ENCODE measurements at regions not wholly inside any gene's neighbourhood (a gene's known extent, or its start where the extent isn't known, plus 50 kb on each side); places are given as distances from the start of the nearest gene placed in this dataset.
"Not testable (repeated sequence)": the region's sequence is repeated elsewhere in the genome, so short reads cannot be mapped to it uniquely, and the experiment has no call there.

GRCh38 chr15:96162322-96162721, 168.2 kb upstream of the NR2F2 start:
- Mint-ChIP-seq H3K9me3 (peaks cover 0 to 4% (median 0%) of the 10 kb centered on the region in 8 donors), H3K36me3 (no peaks in the 10 kb centered on the region), H3K27ac (no peak overlapping the region), H3K27me3 (no peaks in the 10 kb centered on the region), H3K4me1 (no peaks in the 10 kb centered on the region), H3K4me3 (no peak overlapping the region)
- Histone ChIP-seq H3K9me3 (ENCODE audit: control insufficient read depth in 1 of 2, low read length in 2 of 2) (no peaks in the 10 kb centered on the region), H3K27me3 (ENCODE audit: insufficient read depth, low read length) (no peaks in the 10 kb centered on the region), H3K4me1 (ENCODE audit: insufficient read depth, low read length) (no peaks in the 10 kb centered on the region), H3K27ac (ENCODE audit: low read depth, low read length) (no peak overlapping the region), H3K4me3 (ENCODE audit: low read length in 2 of 2) (no peak overlapping the region), H3K36me3 (ENCODE audit: insufficient read depth, low read length) (no peaks in the 10 kb centered on the region)
- ChIA-PET POLR2A (ENCODE audit: partially characterized antibody) (no interaction called here), CTCF (ENCODE audit: partially characterized antibody) (no interaction called here)
- no peak for DNase-seq
- intact Hi-C loops (cut with micrococcal nuclease) = no loop called here

GRCh38 chr15:96165081-96165480, 165.4 kb upstream of the NR2F2 start:
- DNase-seq = no peak
- intact Hi-C loops (cut with micrococcal nuclease) = no loop called here
- H3K4me1 Mint-ChIP-seq = no peaks in the 10 kb centered on the region
- H3K27me3 Mint-ChIP-seq = peaks cover 3% of the 10 kb centered on the region in 2 donors
- Histone ChIP-seq H3K27ac (ENCODE audit: low read depth, low read length) (no peak overlapping the region), H3K4me3 (ENCODE audit: low read length in 2 of 2) (no peak overlapping the region), H3K4me1 (ENCODE audit: insufficient read depth, low read length) (no peaks in the 10 kb centered on the region), H3K27me3 (ENCODE audit: insufficient read depth, low read length) (no peaks in the 10 kb centered on the region), H3K9me3 (ENCODE audit: control insufficient read depth in 1 of 2, low read length in 2 of 2) (no peaks in the 10 kb centered on the region), H3K36me3 (ENCODE audit: insufficient read depth, low read length) (no peaks in the 10 kb centered on the region)
- no peak overlapping the region for H3K4me3 Mint-ChIP-seq
- no peaks in the 10 kb centered on the region for H3K36me3 Mint-ChIP-seq
- no peak overlapping the region for H3K27ac Mint-ChIP-seq
- peaks cover 0 to 7% (median 0%) of the 10 kb centered on the region in 8 donors for H3K9me3 Mint-ChIP-seq
- CTCF ChIA-PET (ENCODE audit: partially characterized antibody) = no interaction called here
- POLR2A ChIA-PET (ENCODE audit: partially characterized antibody) = no interaction called here

GRCh38 chr15:96165775-96166174, 164.7 kb upstream of the NR2F2 start:
- intact Hi-C loops (cut with micrococcal nuclease) = no loop called here
- Histone ChIP-seq H3K36me3 (ENCODE audit: insufficient read depth, low read length) (no peaks in the 10 kb centered on the region), H3K9me3 (ENCODE audit: control insufficient read depth in 1 of 2, low read length in 2 of 2) (no peaks in the 10 kb centered on the region), H3K4me1 (ENCODE audit: insufficient read depth, low read length) (no peaks in the 10 kb centered on the region), H3K27ac (ENCODE audit: low read depth, low read length) (no peak overlapping the region), H3K4me3 (ENCODE audit: low read length in 2 of 2) (no peak overlapping the region), H3K27me3 (ENCODE audit: insufficient read depth, low read length) (no peaks in the 10 kb centered on the region)
- DNase-seq = no peak
- H3K4me1 Mint-ChIP-seq = no peaks in the 10 kb centered on the region
- ChIA-PET CTCF (ENCODE audit: partially characterized antibody) (no interaction called here), POLR2A (ENCODE audit: partially characterized antibody) (no interaction called here)
- no peaks in the 10 kb centered on the region for H3K36me3 Mint-ChIP-seq
- H3K27me3 Mint-ChIP-seq = peaks cover 3% of the 10 kb centered on the region in 2 donors
- no peak overlapping the region for H3K4me3 Mint-ChIP-seq
- no peak overlapping the region for H3K27ac Mint-ChIP-seq
- peaks cover 0 to 7% (median 0%) of the 10 kb centered on the region in 8 donors for H3K9me3 Mint-ChIP-seq

GRCh38 chr15:96166223-96167200, 164.0 kb upstream of the NR2F2 start:
- no peak for DNase-seq
- Mint-ChIP-seq H3K9me3 (peaks cover 0 to 7% (median 0%) of the 10 kb centered on the region in 8 donors), H3K4me1 (no peaks in the 10 kb centered on the region), H3K4me3 (no peak overlapping the region), H3K27me3 (peaks cover 3% of the 10 kb centered on the region in 2 donors), H3K27ac (no peak overlapping the region), H3K36me3 (no peaks in the 10 kb centered on the region)
- POLR2A ChIA-PET (ENCODE audit: partially characterized antibody) = no interaction called here
- Histone ChIP-seq H3K4me1 (ENCODE audit: insufficient read depth, low read length) (no peaks in the 10 kb centered on the region), H3K4me3 (ENCODE audit: low read length in 2 of 2) (no peak overlapping the region), H3K36me3 (ENCODE audit: insufficient read depth, low read length) (no peaks in the 10 kb centered on the region), H3K27ac (ENCODE audit: low read depth, low read length) (no peak overlapping the region), H3K27me3 (ENCODE audit: insufficient read depth, low read length) (no peaks in the 10 kb centered on the region), H3K9me3 (ENCODE audit: control insufficient read depth in 1 of 2, low read length in 2 of 2) (no peaks in the 10 kb centered on the region)
- intact Hi-C loops (cut with micrococcal nuclease) = no loop called here
- CTCF ChIA-PET (ENCODE audit: partially characterized antibody) = no interaction called here

GRCh38 chr15:96170616-96170978, 159.9 kb upstream of the NR2F2 start:
- DNase-seq; H3K4me3 Mint-ChIP-seq; POLR2A ChIA-PET (ENCODE audit: partially characterized antibody); H3K4me1 Mint-ChIP-seq; H3K4me1 ChIP-seq (ENCODE audit: insufficient read depth, low read length); CTCF ChIA-PET (ENCODE audit: partially characterized antibody); H3K27ac Mint-ChIP-seq; H3K9me3 Mint-ChIP-seq; H3K36me3 Mint-ChIP-seq; H3K27me3 ChIP-seq (ENCODE audit: insufficient read depth, low read length); intact Hi-C loops (cut with micrococcal nuclease); H3K9me3 ChIP-seq (ENCODE audit: control insufficient read depth in 1 of 2, low read length in 2 of 2); H3K36me3 ChIP-seq (ENCODE audit: insufficient read depth, low read length); H3K4me3 ChIP-seq (ENCODE audit: low read length in 2 of 2); H3K27ac ChIP-seq (ENCODE audit: low read depth, low read length); H3K27me3 Mint-ChIP-seq: not testable (repeated sequence)

GRCh38 chr15:96170979-96171739, 159.3 kb upstream of the NR2F2 start:
- Histone ChIP-seq H3K4me1 (ENCODE audit: insufficient read depth, low read length) (no peaks in the 10 kb centered on the region), H3K36me3 (ENCODE audit: insufficient read depth, low read length) (no peaks in the 10 kb centered on the region), H3K9me3 (ENCODE audit: control insufficient read depth in 1 of 2, low read length in 2 of 2) (no peaks in the 10 kb centered on the region), H3K27me3 (ENCODE audit: insufficient read depth, low read length) (no peaks in the 10 kb centered on the region), H3K27ac (ENCODE audit: low read depth, low read length) (no peak overlapping the region), H3K4me3 (ENCODE audit: low read length in 2 of 2) (no peak overlapping the region)
- Mint-ChIP-seq H3K9me3 (peaks cover 0 to 7% (median 0%) of the 10 kb centered on the region in 8 donors), H3K4me1 (no peaks in the 10 kb centered on the region), H3K27ac (no peak overlapping the region), H3K27me3 (peaks cover 3% of the 10 kb centered on the region in 2 donors), H3K4me3 (no peak overlapping the region), H3K36me3 (no peaks in the 10 kb centered on the region)
- intact Hi-C loops (cut with micrococcal nuclease) = no loop called here
- no peak for DNase-seq
- ChIA-PET POLR2A (ENCODE audit: partially characterized antibody) (no interaction called here), CTCF (ENCODE audit: partially characterized antibody) (no interaction called here)

- Mint-ChIP-seq H3K4me1 (no peaks in the 10 kb centered on the region), H3K36me3 (no peaks in the 10 kb centered on the region), H3K9me3 (peaks cover 0 to 7% (median 0%) of the 10 kb centered on the region in 8 donors), H3K27ac (no peak overlapping the region), H3K27me3 (peaks cover 3% of the 10 kb centered on the region in 2 donors), H3K4me3 (no peak overlapping the region)
- DNase-seq = no peak
- no peak overlapping the region for H3K27ac ChIP-seq (ENCODE audit: low read depth, low read length)
- no peaks in the 10 kb centered on the region for H3K27me3 ChIP-seq (ENCODE audit: insufficient read depth, low read length)
- H3K9me3 ChIP-seq (ENCODE audit: control insufficient read depth in 1 of 2, low read length in 2 of 2) = no peaks in the 10 kb centered on the region
- ChIA-PET CTCF (ENCODE audit: partially characterized antibody) (no interaction called here), POLR2A (ENCODE audit: partially characterized antibody) (no interaction called here)
- H3K36me3 ChIP-seq (ENCODE audit: insufficient read depth, low read length) = no peaks in the 10 kb centered on the region
- H3K4me1 ChIP-seq (ENCODE audit: insufficient read depth, low read length) = no peaks in the 10 kb centered on the region
- H3K4me3 ChIP-seq (ENCODE audit: low read length in 2 of 2) = no peak overlapping the region
- intact Hi-C loops (cut with micrococcal nuclease) = no loop called here
These were observed 158.6 kb upstream of the NR2F2 start for GRCh38 chr15:96171853-96172296.

All from CD4-positive, alpha-beta memory T cell (primary cell).